Keratinocyte (primary cell): ENCODE measurements at regions not wholly inside any gene's neighbourhood (a gene's known extent, or its start where the extent isn't known, plus 50 kb on each side); places are given as distances from the start of the nearest gene placed in this dataset.
"Not testable (repeated sequence)": the region's sequence is repeated elsewhere in the genome, so short reads cannot be mapped to it uniquely, and the experiment has no call there.

ENCODE experiments used
- DNase-seq: peaks from one replicate; pipeline ENCODE4 v3.0.0-alpha.2; 2011; ENCODE audit warnings: low read depth, missing footprints, low spot score
- FAIRE-seq: peaks from 2 replicates; lab custom pipeline; 2011; peaks lifted over from hg19 to GRCh38; lab: Jason Lieb, UNC
- H2AFZ ChIP-seq: 2 replicates; pipeline ENCODE4 v1.6.0; 2012; ENCODE audit warnings: low read length, control low read depth, inconsistent platforms; ENCODE audit not compliant: control insufficient read depth
- H3K27ac ChIP-seq: 2 replicates; pipeline ENCODE4 v1.5.1; 2011; ENCODE audit warnings: low read length; ENCODE audit not compliant: control insufficient read depth, insufficient read depth
- H3K27me3 ChIP-seq: 3 replicates; pipeline ENCODE4 v1.6.0; 2011; ENCODE audit warnings: low read length; ENCODE audit not compliant: control insufficient read depth, insufficient read depth; ENCODE audit errors: extremely low read depth
- H3K36me3 ChIP-seq, 2 experiments: 2 replicates in 1 of 2; 3 replicates in 1 of 2; pipeline ENCODE4 v1.5.1; 2011; ENCODE audit warnings: low read length in 2 of 2, mild to moderate bottlenecking in 1 of 2; ENCODE audit not compliant: control insufficient read depth in 2 of 2, insufficient read depth in 2 of 2; ENCODE audit errors: extremely low read depth in 1 of 2
- H3K4me1 ChIP-seq: 3 replicates; pipeline ENCODE4 v1.5.1; 2011; ENCODE audit warnings: low read length; ENCODE audit not compliant: control insufficient read depth, insufficient read depth; ENCODE audit errors: extremely low read depth
- H3K4me2 ChIP-seq: 3 replicates; pipeline ENCODE4 v1.6.0; 2011; ENCODE audit warnings: low read depth, low read length; ENCODE audit not compliant: control insufficient read depth, insufficient read depth; ENCODE audit errors: extremely low read depth
- H3K4me3 ChIP-seq, 3 experiments: fragments of 200-600 bp in 1 of 3; sonication (generic) in 1 of 3; 2 replicates in 2 of 3; 3 replicates in 1 of 3; pipeline ENCODE4 v1.5.1; 2011 to 2016; ENCODE audit warnings: low read length in 3 of 3, mild to moderate bottlenecking in 3 of 3, control low read depth in 2 of 3, inconsistent platforms in 1 of 3, low read depth in 1 of 3, mixed read lengths in 1 of 3, mixed run types in 1 of 3, moderate library complexity in 1 of 3; ENCODE audit not compliant: control insufficient read depth in 2 of 3, insufficient read depth in 2 of 3; ENCODE audit errors: extremely low read depth in 1 of 3
- H3K79me2 ChIP-seq: 2 replicates; pipeline ENCODE4 v1.6.0; 2012; ENCODE audit warnings: low read length; ENCODE audit not compliant: control insufficient read depth, insufficient read depth
- H3K9ac ChIP-seq: 3 replicates; pipeline ENCODE4 v1.6.0; 2011; ENCODE audit warnings: low read length; ENCODE audit not compliant: control insufficient read depth, insufficient read depth; ENCODE audit errors: extremely low read depth
- H3K9me1 ChIP-seq: 3 replicates; pipeline ENCODE4 v1.6.0; 2011; ENCODE audit warnings: low read length; ENCODE audit not compliant: control insufficient read depth, insufficient read depth; ENCODE audit errors: extremely low read depth
- H3K9me3 ChIP-seq: 2 replicates; pipeline ENCODE4 v1.5.1; 2012; ENCODE audit warnings: low read depth, low read length; ENCODE audit not compliant: control insufficient read depth
- H4K20me1 ChIP-seq: 3 replicates; pipeline ENCODE4 v1.6.0; 2011; ENCODE audit warnings: low read length; ENCODE audit not compliant: control insufficient read depth, insufficient read depth; ENCODE audit errors: extremely low read depth
- CTCF ChIP-seq, 3 experiments: IDR thresholded peaks in 1 of 3; conservative IDR thresholded peaks in 1 of 3; optimal IDR thresholded peaks in 1 of 3; 2 replicates in 2 of 3; 3 replicates in 1 of 3; pipeline versions ENCODE3 to v1.5.1; 2011; ENCODE audit warnings: low read length in 3 of 3, mild to moderate bottlenecking in 3 of 3, moderate library complexity in 2 of 3, control low read depth in 1 of 3, inconsistent platforms in 1 of 3; ENCODE audit not compliant: insufficient read depth in 2 of 3; ENCODE audit errors: extremely low read depth in 1 of 3
- EZH2 ChIP-seq: IDR thresholded peaks from one replicate; pipeline ENCODE4 v1.6.1; 2012; ENCODE audit warnings: inconsistent platforms, mild to moderate bottlenecking, low read length, moderate library complexity
- dilution Hi-C: fragments of 300-500 bp; cut with MboI; formaldehyde crosslinking; loops from one replicate; pipeline ENCODE4 v1.7.0; 2020; ENCODE audit warnings: low sequenced_read_pairs; ENCODE audit not compliant: extremely low pct_ligation_motif_present

DNA sequence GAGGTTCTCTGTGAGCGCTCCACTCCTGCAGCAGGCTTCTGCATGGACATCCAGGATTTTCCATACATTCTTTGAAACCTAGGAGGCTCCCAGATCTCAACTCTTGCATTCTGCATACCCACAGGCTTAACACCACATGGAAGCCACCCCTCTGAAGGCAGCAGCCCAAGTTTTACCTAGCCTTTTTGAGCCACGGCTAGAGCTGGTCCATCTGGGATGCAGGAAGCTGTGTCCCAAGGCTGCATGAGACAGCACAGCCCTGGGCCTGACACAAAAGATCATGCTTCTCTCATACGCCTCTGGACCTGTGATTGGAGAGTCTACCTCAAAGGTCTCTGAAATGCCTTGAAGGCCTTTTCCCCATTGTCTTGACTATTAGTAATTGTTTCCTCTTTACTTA is 53.6 kb upstream of the RPRM start:
- TF ChIP-seq EZH2 (no peak), CTCF (optimal IDR thresholded peaks at IDR 0.05 in 1 of 3, IDR thresholded peaks at IDR 0.05 in 1 of 3, conservative IDR thresholded peaks at IDR 0.05 in 1 of 3; ENCODE audit: extremely low read depth in 1 of 3, insufficient read depth in 2 of 3, low read length in 3 of 3) (no peak)
- dilution Hi-C loops = no loop called here
- Histone ChIP-seq H4K20me1 (no peaks in the 10 kb centered on the region), H3K4me3 (no peak overlapping the region), H3K36me3 (no peaks in the 10 kb centered on the region), H3K4me2 (no peak overlapping the region), H3K9me3 (no peaks in the 10 kb centered on the region), H3K27ac (no peak overlapping the region), H3K79me2 (no peaks in the 10 kb centered on the region), H3K4me1 (no peaks in the 10 kb centered on the region), H3K27me3 (no peaks in the 10 kb centered on the region), H3K9ac (no peak overlapping the region), H2AFZ (no peak overlapping the region), H3K9me1 (no peaks in the 10 kb centered on the region)
- FAIRE-seq (no peak), DNase-seq (no peak)

DNA sequence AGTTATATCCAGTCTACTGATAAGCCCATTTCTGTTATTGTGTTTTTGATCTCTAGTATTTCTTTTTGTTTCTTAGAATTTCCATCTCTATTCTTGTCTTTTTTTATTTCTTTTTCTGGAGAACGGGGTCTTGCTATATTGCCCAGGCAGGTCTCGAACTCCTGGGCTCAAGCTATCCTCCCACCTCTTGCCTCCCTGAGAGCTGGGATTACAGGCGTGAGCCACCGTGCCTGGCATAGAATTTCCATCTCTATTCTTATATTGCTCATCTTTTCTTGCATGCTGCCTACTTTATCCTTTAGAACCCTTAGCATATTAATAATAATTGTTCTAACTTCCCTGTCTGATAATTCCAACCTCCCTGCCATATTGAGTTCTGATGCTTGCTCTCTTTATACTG is 55.2 kb upstream of the RPRM start:
- H3K36me3 ChIP-seq, H3K4me1 ChIP-seq, H3K79me2 ChIP-seq, H2AFZ ChIP-seq, H3K27ac ChIP-seq, H3K4me3 ChIP-seq, dilution Hi-C loops, H3K4me2 ChIP-seq, FAIRE-seq, H3K9me3 ChIP-seq, H3K9me1 ChIP-seq, H4K20me1 ChIP-seq, DNase-seq, H3K27me3 ChIP-seq, H3K9ac ChIP-seq: not testable (repeated sequence)

DNA sequence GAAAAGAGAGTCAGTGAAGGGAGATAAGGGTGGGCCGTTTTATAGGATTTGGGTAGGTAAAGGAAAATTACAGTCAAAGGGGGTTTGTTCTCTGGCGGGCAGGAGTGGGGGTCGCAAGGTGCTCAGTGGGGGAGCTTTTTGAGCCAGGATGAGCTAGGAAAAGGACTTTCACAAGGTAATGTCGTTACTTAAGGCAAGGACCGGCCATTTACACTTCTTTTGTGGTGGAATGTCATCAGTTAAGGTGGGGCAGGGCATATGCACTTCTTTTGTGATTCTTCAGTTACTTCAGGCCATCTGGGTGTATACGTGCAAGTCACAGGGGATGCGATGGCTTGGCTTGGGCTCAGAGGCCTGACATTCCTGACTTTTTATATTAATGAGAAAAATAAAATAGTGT is 56.0 kb upstream of the RPRM start:
- H2AFZ ChIP-seq, H3K27me3 ChIP-seq, H3K4me2 ChIP-seq, H3K4me1 ChIP-seq, H3K9me3 ChIP-seq, FAIRE-seq, H4K20me1 ChIP-seq, DNase-seq, H3K9me1 ChIP-seq, H3K27ac ChIP-seq, H3K36me3 ChIP-seq, dilution Hi-C loops, H3K4me3 ChIP-seq, H3K79me2 ChIP-seq, H3K9ac ChIP-seq: not testable (repeated sequence)
